Liver (tissue), 3 donors: ENCODE measurements at regions not wholly inside any gene's neighbourhood (a gene's known extent, or its start where the extent isn't known, plus 50 kb on each side); places are given as distances from the start of the nearest gene placed in this dataset.

Experiments
- CTCF ChIP-seq: fragments of 150-350 bp; IDR thresholded peaks from 2 replicates; pipeline ENCODE4 v1.5.1; 2017; ENCODE audit warnings: improper control_type of control experiment, low read depth, low read length; ENCODE audit not compliant: missing input control
- EGR1 ChIP-seq, 2 donors: IDR thresholded peaks; 2 replicates each; pipeline ENCODE4 v1.6.1; 2016 to 2018; ENCODE audit warnings: antibody characterized with exemption in 2 of 2, low read depth in 2 of 2
- HNF4G ChIP-seq: IDR thresholded peaks from 2 replicates; pipeline ENCODE4 v1.6.1; 2016; ENCODE audit warnings: antibody characterized with exemption
- REST ChIP-seq: IDR thresholded peaks from 2 replicates; pipeline ENCODE4 v1.6.1; 2016; ENCODE audit warnings: antibody characterized with exemption, mild to moderate bottlenecking
- RXRA ChIP-seq, 2 donors: IDR thresholded peaks; 2 replicates each; pipeline ENCODE4 v1.6.1; 2017 to 2018; ENCODE audit warnings: antibody characterized with exemption in 2 of 2, mild to moderate bottlenecking in 1 of 2
- SP1 ChIP-seq: IDR thresholded peaks from 2 replicates; pipeline ENCODE4 v1.6.1; 2018; ENCODE audit warnings: antibody characterized with exemption, mild to moderate bottlenecking
- TF ChIP-seq, protein P1 (sequence below): IDR thresholded peaks from 2 replicates; pipeline ENCODE4 v1.6.1; 2016; ENCODE audit warnings: antibody characterized with exemption
- donor health status: healthy.
- donor health status: healthy.

DNA sequence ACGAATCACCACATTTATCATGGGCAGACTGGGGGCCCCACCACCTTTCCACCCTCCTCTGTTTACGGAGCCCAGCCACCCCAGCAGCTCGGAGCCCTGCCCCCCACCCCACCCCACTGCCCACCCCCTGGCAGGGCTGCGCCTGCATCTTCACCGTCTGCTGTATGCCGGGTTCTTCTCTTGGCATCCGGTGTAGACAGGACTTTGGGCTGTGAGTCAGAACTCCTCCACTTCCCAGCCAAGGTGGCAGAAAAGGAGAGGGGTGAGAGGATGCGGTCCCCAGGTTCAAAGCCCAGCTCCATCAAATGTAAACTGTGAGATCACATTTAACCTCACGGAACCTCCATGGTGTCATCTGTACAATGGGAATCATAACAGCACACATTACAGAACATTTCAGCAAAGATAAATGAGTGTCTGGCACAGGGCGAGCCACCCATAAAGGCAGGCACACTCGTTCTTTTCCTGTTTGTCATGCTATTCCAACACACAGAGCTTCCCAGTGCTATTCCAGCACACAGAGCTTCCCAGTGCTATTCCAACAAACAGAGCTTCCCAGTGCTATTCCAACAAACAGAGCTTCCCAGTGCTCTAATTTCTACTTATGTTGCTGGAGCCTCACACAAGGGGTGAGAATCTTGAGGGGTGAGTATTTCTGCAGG, 292.7 kb upstream of the RTL1 start:
- TF ChIP-seq REST (no peak), CTCF (no peak), SP1 (no peak), HNF4G (no peak), EGR1 (IDR thresholded peaks at IDR 0.05; ENCODE audit: low read depth in 2 of 2) (no peak), RXRA (IDR thresholded peaks at IDR 0.05) (no peak)
- TF ChIP-seq, protein P1, sequence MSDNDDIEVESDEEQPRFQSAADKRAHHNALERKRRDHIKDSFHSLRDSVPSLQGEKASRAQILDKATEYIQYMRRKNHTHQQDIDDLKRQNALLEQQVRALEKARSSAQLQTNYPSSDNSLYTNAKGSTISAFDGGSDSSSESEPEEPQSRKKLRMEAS, result no peak
